Right renal cortex interstitium (tissue), 3 donors: ENCODE measurements at regions not wholly inside any gene's neighbourhood (a gene's known extent, or its start where the extent isn't known, plus 50 kb on each side); places are given as distances from the start of the nearest gene placed in this dataset.

ENCODE experiments used
- DNase-seq, 3 donors: peaks; one replicate each; pipeline ENCODE4 v3.0.0-alpha.2; 2013; ENCODE audit warnings: low read depth in 3 of 3, low spot score in 2 of 3

- peak in 1 of 3 donors; percentile 23 for DNase-seq
Measured at GRCh38 chr3:1798711-1799405, 299.8 kb upstream of the CNTN4 start.

GRCh38 chr3:1805331-1805730 lies 293.3 kb upstream of the CNTN4 start:
- no peak for DNase-seq

DNA sequence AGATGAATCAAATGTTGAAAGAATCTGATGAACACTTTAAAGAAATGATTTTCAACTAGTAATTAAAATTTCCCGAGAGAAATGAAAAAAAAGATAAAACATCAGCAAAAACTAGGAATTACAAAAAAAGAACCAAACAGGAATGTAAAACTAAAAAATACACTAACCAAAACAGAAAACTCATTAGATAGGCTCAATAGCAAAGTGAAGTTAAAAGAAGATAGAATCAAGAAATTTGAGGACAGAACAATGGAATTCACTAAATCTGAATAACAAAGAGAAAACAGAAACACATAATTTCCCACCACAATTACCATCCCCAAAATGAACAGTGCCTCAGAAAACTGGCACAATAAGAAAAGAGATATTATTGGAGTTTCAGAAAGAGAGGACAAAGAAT lies 290.1 kb upstream of the CNTN4 start:
- DNase-seq: no peak

- no peak for DNase-seq
Measured at GRCh38 chr3:1823867-1824266, 274.8 kb upstream of the CNTN4 start.

DNA sequence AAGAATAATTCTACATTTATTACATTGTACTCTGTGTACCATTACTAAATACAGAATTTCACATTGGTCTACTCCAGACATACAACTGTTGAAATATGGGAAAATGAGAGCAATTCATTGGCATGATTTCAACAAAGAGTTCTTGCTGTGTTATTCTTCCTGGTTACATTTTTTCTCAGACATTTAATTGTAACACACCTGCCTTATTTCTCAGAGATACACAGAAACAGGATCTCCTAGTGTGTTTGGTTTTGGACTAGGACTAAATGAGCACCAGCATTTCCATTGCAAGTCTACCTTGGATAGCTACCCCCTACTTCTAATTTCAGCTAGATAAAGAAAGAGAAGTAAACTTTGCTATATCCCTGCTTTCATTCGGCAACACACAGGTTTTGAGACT lies 274.3 kb upstream of the CNTN4 start:
- no peak for DNase-seq

GRCh38 chr3:1828519-1828918 lies 270.1 kb upstream of the CNTN4 start:
- DNase-seq: no peak

GRCh38 chr3:1830851-1831250 lies 267.8 kb upstream of the CNTN4 start:
- no peak for DNase-seq

- no peak for DNase-seq
Measured at GRCh38 chr3:1832395-1832794, 266.3 kb upstream of the CNTN4 start.

DNA sequence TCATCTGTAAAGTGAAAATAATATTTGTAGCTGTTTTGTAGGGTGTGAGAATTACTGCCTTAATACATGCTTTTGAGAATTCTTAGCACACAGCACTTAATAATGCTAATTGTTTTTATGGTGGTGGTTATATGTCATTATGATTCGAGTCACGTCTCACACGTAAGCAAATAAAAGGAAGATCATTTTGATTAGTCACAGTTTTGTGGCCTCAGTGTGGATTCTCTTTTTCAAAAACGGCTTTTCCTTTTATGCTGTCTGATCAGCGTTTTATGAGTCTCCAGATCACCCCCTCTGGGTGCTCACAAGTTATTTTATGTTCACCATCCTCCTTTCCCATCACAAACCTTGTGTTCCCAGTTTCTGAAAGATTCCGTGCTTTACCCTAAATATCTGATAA lies 255.6 kb upstream of the CNTN4 start:
- DNase-seq: no peak

- no peak for DNase-seq
Measured at GRCh38 chr3:1847571-1847970, 251.1 kb upstream of the CNTN4 start.

GRCh38 chr3:1848935-1849334 lies 249.7 kb upstream of the CNTN4 start:
- DNase-seq: no peak

GRCh38 chr3:1852950-1853349 lies 245.7 kb upstream of the CNTN4 start:
- DNase-seq: no peak

GRCh38 chr3:1855841-1856240 lies 242.8 kb upstream of the CNTN4 start:
- DNase-seq: no peak

GRCh38 chr3:1870738-1871137 lies 227.9 kb upstream of the CNTN4 start:
- no peak for DNase-seq

DNA sequence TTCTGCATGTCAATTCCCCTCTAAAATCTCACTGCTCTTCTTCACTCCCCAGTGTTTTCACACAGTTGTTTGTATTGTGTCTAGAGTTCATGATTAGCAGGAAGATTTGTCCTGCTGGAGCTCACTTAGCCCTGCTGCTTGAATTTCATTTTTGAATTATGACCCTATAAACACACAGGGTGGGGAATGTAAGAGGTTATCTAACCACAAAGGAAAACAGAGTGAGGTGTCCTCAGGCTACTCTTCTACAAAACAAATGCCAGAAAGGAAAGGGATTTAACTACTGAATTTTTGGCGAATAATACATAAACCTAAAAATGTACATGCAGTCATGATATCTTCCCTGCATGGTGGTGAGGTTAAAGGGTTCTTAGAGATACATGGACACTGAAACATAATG lies 215.1 kb upstream of the CNTN4 start:
- DNase-seq: peak in 1 of 3 donors; percentile 4

DNA sequence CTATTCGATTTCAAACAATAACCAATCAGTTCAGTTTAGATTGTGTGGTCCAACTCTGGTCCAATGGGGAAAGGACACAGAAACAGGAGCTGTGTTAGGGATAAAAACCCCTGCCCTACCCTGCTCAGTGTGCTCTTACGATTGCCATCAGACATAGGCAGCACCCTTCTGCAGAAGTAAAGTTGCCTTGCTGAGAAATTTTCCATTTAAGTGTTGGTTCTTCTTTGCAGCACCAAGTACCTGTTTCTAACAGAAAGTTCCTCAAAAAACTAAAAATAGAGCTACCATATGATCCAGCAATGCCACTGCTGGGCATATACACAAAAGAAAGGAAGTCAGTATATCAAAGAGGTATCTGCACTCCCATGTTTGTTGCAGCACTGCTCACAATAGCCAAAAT lies 206.2 kb upstream of the CNTN4 start:
- DNase-seq: no peak

GRCh38 chr3:1902416-1902815 lies 196.2 kb upstream of the CNTN4 start:
- no peak for DNase-seq

- no peak for DNase-seq
Measured at GRCh38 chr3:1903111-1903510, 195.6 kb upstream of the CNTN4 start.

GRCh38 chr3:1907911-1908310 lies 190.8 kb upstream of the CNTN4 start:
- no peak for DNase-seq

- no peak for DNase-seq
Measured at GRCh38 chr3:1908651-1909445, 189.8 kb upstream of the CNTN4 start.

DNA sequence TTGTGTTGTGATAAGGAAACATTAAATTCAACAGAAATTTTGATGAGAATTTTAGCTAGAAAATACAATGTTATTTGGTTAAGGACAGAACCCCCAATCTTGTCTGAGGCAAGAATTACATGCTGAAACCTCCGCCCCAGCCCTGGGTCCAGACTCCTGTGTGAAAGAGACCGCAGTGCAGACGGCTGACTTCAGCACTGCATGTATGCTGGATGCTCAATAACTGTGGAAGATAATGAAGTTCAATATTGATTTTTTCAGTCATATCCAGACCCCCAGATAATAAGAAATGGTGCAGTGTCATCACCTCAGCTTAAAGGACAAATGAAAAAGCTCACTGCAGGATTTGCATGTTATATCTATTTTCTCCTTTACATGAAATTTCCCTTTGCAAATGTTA lies 188.3 kb upstream of the CNTN4 start:
- DNase-seq: no peak

DNA sequence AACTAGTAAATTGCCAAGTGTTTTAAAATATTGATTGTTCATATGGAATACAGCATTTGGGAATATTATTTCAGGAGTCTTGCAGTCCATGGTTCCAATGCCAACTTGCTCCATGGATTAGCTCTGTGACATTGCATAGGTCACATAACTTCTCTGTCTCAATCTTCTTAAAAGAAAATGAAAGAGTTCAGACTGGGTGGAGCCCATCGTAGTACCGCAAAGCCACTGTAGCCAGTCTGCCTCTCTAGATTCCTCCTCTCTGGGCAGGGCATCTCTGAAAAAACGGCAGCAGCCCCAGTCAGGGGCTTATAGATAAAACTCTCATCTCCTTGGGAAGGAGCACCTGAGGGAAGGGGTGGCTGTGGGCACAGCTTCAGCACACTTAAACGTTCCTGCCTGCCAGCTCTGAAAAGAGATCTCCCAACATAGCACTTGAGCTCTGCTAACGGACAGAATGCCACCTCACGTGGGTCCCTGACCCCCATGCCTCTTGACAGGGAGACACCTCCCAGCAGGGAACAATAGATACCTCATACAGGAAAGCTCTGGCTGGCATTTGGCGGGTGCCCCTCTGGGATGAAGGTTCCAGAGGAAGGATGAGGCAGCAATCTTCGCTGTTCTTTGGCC lies 168.8 kb upstream of the CNTN4 start:
- no peak for DNase-seq
